Endodermal cell (in vitro differentiated cells): ENCODE measurements at regions not wholly inside any gene's neighbourhood (a gene's known extent, or its start where the extent isn't known, plus 50 kb on each side); places are given as distances from the start of the nearest gene placed in this dataset.

Experiments
- DNase-seq: peaks from one replicate; pipeline ENCODE4 v3.0.0-alpha.2; 2017
- H3K27ac ChIP-seq: 2 replicates; pipeline ENCODE4 v1.5.1; 2013; ENCODE audit warnings: mild to moderate bottlenecking, low read depth, low read length, moderate library complexity
- H3K27me3 ChIP-seq: 2 replicates; pipeline ENCODE4 v1.6.1; 2013; ENCODE audit warnings: mild to moderate bottlenecking, low read length, moderate library complexity; ENCODE audit not compliant: insufficient read depth, control insufficient read depth, poor library complexity, severe bottlenecking
- H3K36me3 ChIP-seq: 2 replicates; pipeline ENCODE4 v1.7.0; 2013; ENCODE audit warnings: mild to moderate bottlenecking, low read length, moderate library complexity; ENCODE audit not compliant: control insufficient read depth, insufficient read depth
- H3K4me1 ChIP-seq: one replicate; pipeline ENCODE4 v1.7.0; 2013; ENCODE audit warnings: low read length; ENCODE audit not compliant: control insufficient read depth, insufficient read depth
- H3K4me3 ChIP-seq: 2 replicates; pipeline ENCODE4 v1.5.1; 2013; ENCODE audit warnings: mild to moderate bottlenecking, low read length, moderate library complexity
- H3K9ac ChIP-seq: 2 replicates; pipeline ENCODE4 v1.6.1; 2013; ENCODE audit warnings: mild to moderate bottlenecking, low read length, moderate library complexity; ENCODE audit not compliant: poor library complexity, severe bottlenecking; ENCODE audit errors: extremely low read depth
- H3K9me3 ChIP-seq: 2 replicates; pipeline ENCODE4 v1.6.1; 2013; ENCODE audit warnings: mild to moderate bottlenecking, low read length, moderate library complexity; ENCODE audit not compliant: control insufficient read depth
- H3K27ac Mint-ChIP-seq: 2 replicates; pipeline ENCODE4 v1.8.0; 2020; ENCODE audit warnings: mixed read lengths
- H3K27me3 Mint-ChIP-seq: 2 replicates; pipeline ENCODE4 v1.8.0; 2021; ENCODE audit warnings: mild to moderate bottlenecking, mixed read lengths; ENCODE audit not compliant: insufficient read depth
- H3K36me3 Mint-ChIP-seq: 2 replicates; pipeline ENCODE4 v1.8.0; 2020; ENCODE audit warnings: low read depth, mixed read lengths
- H3K4me1 Mint-ChIP-seq: 2 replicates; pipeline ENCODE4 v1.8.0; 2020; ENCODE audit warnings: mixed read lengths
- H3K4me3 Mint-ChIP-seq: 2 replicates; pipeline ENCODE4 v1.8.0; 2020; ENCODE audit warnings: mild to moderate bottlenecking, moderate library complexity, mixed read lengths
- H3K9me3 Mint-ChIP-seq: 2 replicates; pipeline ENCODE4 v1.8.0; 2020; ENCODE audit warnings: mild to moderate bottlenecking, mixed read lengths
- CTCF ChIP-seq: fragments of 200-600 bp; sonication (generic); conservative IDR thresholded peaks from 2 replicates; pipeline ENCODE4 v1.5.0; 2021; ENCODE audit warnings: antibody characterized with exemption, mild to moderate bottlenecking
- WGBS, 2 experiments: methylation state at CpG; one replicate each; pipeline versions ENCODE4 v1.1.5 to v1.1.7; 2013; ENCODE audit warnings: missing lambda C conversion rate in 2 of 2, mixed read lengths in 1 of 2; ENCODE audit not compliant: insufficient coverage in 1 of 2, insufficient read length in 1 of 2; 5-methylcytosine and 5-hydroxymethylcytosine counted together

DNA sequence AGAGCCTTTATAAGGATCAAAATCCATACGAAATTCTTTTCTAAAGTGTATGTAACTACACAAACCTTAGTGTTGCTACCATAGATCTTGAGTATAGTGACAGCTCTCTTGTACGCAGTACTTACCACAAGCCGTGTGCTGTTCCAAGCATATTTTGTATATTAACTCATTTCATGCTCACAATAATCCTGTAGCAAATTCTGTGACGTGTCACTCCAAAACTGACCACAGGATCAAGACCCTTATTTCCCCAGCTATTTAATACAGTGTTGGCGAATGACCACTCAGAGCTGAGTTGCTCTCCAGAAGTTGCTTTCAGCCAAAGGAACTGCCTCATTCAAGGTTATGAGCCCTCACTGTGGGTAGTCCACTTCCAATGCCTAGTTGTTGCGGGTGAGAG lies 169.8 kb downstream of the BTG1 start:
- Mint-ChIP-seq H3K27me3 (no peaks in the 10 kb centered on the region), H3K27ac (no peak overlapping the region), H3K36me3 (no peaks in the 10 kb centered on the region), H3K4me1 (peaks cover 6% of the 10 kb centered on the region), H3K9me3 (peaks cover 5% of the 10 kb centered on the region), H3K4me3 (no peak overlapping the region)
- no peaks in the 10 kb centered on the region for H3K27me3 ChIP-seq
- H3K9ac ChIP-seq, result no peak overlapping the region
- H3K36me3 ChIP-seq, result no peaks in the 10 kb centered on the region
- no peaks in the 10 kb centered on the region for H3K9me3 ChIP-seq
- no peaks in the 10 kb centered on the region for H3K4me1 ChIP-seq
- no peak overlapping the region for H3K4me3 ChIP-seq
- H3K27ac ChIP-seq, result no peak overlapping the region
- no peak for TF ChIP-seq CTCF
- no peak for DNase-seq
- 95 to 98% methylated on average over 6 of the region's 6 CpGs for WGBS, 2 experiments

- 83 to 98% methylated on average over 1 to 3 of the region's 3 CpGs for WGBS, 2 experiments
These were observed 171.0 kb downstream of the BTG1 start for GRCh38 chr12:91974541-91975085.

DNA sequence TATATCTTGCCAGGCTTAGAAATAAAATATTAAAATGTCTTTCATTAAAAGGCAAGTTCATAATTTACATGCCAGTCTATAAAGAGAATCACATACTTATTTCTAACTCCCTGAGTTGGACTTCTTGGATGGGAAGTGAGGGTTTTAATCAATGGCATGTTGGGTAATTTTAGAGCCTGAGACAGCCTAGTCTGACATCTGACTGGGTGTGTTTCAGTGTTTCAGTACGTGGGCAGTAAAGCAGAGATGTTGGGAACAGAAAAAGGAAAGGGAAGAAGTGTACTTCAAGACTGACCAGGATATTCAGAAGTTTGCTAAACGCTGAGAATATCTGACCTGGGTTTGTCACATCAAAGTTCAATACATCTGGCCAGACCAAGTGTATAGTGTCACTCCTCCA lies 171.8 kb downstream of the BTG1 start:
- no peak for TF ChIP-seq CTCF
- Histone ChIP-seq H3K9ac (no peak overlapping the region), H3K36me3 (no peaks in the 10 kb centered on the region), H3K9me3 (peaks cover 5% of the 10 kb centered on the region), H3K27ac (no peak overlapping the region), H3K27me3 (no peaks in the 10 kb centered on the region), H3K4me3 (no peak overlapping the region), H3K4me1 (no peaks in the 10 kb centered on the region)
- Mint-ChIP-seq H3K4me3 (no peak overlapping the region), H3K36me3 (no peaks in the 10 kb centered on the region), H3K27me3 (no peaks in the 10 kb centered on the region), H3K9me3 (peaks cover 8% of the 10 kb centered on the region), H3K4me1 (peaks cover 6% of the 10 kb centered on the region), H3K27ac (no peak overlapping the region)
- 88 to 96% methylated on average over 2 of the region's 2 CpGs for whole genome bisulfite sequencing, 2 experiments
- no peak for DNase-seq

More at GRCh38 chr12:91974541-91975085, 171.0 kb downstream of the BTG1 start:
- H3K27ac Mint-ChIP-seq, result no peak overlapping the region
- no peak for DNase-seq
- Histone ChIP-seq H3K9ac (no peak overlapping the region), H3K4me1 (no peaks in the 10 kb centered on the region), H3K4me3 (no peak overlapping the region), H3K27ac (no peak overlapping the region), H3K36me3 (no peaks in the 10 kb centered on the region), H3K27me3 (no peaks in the 10 kb centered on the region), H3K9me3 (peaks cover 5% of the 10 kb centered on the region)
- peaks cover 8% of the 10 kb centered on the region for H3K9me3 Mint-ChIP-seq
- peaks cover 6% of the 10 kb centered on the region for H3K4me1 Mint-ChIP-seq
- no peak overlapping the region for H3K4me3 Mint-ChIP-seq
- no peak for TF ChIP-seq CTCF
- H3K27me3 Mint-ChIP-seq, result no peaks in the 10 kb centered on the region
- no peaks in the 10 kb centered on the region for H3K36me3 Mint-ChIP-seq
